GM18499 (cell line): ENCODE measurements at regions not wholly inside any gene's neighbourhood (a gene's known extent, or its start where the extent isn't known, plus 50 kb on each side); places are given as distances from the start of the nearest gene placed in this dataset.

Source experiments
- ATAC-seq: cut with Tn5 transposase; IDR thresholded peaks from one replicate; pipeline ENCODE4 v1.9.1; 2021; ENCODE audit warnings: moderate number of reproducible peaks; ENCODE audit not compliant: insufficient read depth, unreplicated experiment

DNA sequence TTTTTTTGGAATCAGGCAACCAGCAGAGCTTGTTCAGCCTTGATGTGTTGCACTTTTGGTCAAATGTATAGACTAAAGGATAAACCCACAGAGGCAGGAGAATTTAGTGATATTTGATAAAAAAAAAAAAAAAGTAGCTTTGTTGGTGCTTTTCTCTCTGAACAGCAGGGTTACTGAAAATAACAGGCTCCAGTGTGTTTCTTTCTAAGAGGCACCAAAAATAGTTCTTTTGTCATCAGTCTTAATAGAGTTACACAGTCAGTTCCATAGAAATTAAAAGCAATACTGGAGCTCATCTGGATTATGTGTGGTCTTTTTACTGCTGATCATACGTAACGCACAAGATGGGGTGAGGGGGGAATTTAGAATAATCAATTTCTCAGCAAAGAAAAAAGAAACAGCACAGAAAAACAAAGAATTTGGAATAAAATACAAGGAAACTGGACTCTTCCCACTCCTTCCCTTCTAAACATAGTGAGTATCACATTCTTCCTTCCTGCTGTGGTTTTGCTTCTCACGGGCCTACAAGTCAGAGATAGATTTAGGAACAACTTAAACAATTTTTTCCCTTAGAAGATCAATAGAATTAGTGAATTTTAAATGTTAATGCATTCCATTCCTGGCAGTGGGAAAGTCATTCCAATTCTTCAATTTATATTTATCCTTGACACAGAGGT lies 178.8 kb upstream of the AKR1E2 start:
- no peak for ATAC-seq

DNA sequence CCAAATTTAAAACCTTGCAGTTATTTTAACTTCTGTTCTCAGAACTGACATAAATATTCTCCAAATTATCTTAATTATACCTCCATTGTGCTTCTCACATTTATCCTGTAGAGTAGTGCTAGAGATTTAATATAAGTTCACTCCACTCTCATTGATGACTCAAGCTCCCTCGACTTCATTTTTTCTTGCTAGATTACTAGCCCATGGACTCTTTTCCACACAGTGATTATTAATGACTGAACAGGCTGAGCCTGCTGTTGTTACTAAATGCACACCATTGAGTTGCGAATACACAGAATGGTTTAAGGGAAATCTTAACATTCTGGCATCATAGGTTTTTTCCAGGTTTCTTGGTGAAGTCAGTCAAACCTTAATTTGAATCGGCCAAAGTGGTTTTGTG lies 179.5 kb upstream of the AKR1E2 start:
- ATAC-seq: no peak

DNA sequence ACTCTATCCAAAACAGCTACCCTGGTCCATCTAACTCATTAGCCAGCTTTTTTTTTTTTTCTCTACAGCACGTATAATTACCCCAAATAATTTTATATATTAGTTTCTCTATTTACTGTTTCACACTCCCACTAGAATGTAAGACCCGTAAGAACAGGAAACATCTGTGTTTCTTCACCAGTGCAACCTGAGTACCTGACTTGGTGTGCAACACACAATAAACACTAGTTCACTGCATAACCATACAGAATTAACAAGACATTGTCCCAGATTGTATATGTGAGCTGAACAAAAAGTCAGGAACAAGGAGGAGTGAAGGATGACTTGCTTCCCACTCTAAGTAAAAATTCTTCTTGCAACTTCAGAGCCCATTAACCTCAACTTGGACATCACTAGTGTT lies 180.2 kb upstream of the AKR1E2 start:
- ATAC-seq: no peak

DNA sequence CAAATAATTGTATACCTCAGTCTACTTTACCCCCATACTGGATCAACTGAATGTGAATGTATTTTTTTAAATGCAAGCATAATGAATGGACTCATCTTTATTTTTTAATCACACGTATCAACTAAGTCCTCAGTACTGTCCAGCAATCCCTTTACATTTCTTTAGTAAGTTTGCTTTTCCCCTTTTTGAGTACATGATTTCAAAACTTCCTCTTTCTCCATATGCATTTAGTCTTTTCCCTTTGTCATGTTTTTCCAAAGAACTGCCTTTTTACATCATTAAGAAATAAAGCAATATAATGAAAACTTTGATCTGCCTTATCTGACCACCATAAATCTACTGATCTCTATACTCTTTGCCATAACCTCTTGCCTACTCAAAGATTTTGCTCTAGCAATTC lies 182.5 kb upstream of the AKR1E2 start:
- no peak for ATAC-seq

DNA sequence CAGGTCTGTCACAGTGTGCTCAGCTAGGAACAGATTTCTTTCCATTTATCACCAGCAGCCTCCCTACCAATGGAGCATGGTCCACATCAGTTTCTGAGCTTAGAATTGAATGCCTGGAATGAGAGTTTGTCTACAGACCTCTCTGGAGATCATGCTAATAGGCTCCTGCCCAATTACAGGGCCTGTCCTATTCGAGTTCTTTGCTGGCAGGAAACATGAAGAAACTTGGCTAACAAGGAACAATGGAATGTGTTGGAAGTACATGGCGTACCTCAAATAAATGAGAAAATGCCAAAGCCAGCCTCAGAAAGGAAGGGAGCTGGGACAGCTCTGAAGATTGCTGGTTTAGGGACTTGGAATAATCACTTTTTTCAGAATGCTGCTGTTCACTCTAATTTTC lies 186.0 kb upstream of the AKR1E2 start:
- no peak for ATAC-seq

DNA sequence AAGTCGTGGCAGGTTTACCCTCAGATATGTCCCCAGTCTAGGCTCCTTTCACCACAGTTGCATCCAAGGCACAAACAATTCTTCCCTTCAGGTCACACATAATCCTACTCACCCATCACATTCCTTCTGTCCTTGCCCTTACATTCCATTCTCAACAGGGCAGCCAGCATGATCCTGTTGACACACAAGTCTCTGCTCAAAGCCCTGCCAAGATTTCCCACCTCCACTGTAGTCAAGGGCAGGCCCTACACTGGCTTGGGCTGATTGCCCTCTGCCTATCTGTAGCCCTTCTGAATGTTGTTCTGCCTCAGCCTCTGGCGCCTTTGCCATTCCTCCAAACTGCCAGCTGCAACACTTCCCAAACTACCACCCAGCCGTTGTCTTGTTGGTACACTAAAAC lies 187.9 kb upstream of the AKR1E2 start:
- ATAC-seq: no peak

DNA sequence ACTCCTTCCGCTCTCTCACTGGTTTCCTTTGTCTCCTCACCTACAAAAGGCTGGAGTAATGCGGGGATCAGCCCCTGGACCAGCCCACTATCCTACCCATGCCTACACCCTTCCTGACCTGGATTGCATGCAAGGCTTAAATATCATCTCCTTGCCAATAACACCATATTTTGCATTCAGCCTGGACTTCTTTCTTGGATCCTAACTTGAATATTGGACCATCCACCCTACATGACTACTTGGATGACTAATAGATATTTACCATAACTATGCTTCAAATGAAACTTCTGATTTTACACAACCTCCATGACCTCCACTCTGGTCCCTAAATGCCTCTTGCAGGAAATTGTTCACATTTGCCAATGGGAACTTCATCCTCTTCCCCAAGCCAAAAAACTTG lies 188.3 kb upstream of the AKR1E2 start:
- no peak for ATAC-seq

DNA sequence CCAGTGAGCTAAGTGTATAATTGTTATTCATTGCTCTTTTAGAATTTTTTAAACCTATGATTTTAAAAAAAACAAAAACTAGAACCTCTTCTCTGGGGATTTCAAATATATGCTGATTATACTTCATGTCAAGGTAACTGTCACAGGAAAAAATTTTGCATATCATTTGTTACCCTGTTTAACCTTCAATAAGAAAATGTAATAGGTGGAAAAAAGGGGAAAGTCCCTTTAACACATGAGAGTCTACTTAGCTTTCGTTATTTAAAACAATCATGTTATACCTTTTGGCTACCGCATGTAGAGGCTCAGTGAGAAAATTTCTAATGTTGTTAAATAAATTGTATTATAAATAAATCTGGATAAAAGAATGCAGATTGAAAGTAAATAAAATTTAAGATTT lies 190.1 kb upstream of the AKR1E2 start:
- no peak for ATAC-seq

DNA sequence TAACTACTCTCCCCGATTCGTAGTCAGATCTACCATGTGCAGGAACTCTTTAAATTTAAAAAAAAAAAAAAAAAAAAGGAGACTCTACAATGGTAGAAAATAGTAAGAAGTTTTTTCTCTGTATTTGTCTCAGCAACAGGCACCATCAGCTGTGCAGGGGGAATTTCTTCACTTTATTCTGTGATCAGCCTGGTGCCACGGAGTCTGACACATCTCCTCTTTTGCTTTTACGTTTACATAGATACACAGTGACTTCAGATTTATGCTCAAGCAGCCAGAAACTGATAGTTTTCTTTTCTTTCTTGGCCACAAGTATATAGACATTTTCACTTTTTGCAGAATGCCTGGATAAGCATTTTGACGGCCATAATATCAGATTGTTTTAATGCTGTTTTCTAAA lies 190.6 kb upstream of the AKR1E2 start:
- no peak for ATAC-seq

DNA sequence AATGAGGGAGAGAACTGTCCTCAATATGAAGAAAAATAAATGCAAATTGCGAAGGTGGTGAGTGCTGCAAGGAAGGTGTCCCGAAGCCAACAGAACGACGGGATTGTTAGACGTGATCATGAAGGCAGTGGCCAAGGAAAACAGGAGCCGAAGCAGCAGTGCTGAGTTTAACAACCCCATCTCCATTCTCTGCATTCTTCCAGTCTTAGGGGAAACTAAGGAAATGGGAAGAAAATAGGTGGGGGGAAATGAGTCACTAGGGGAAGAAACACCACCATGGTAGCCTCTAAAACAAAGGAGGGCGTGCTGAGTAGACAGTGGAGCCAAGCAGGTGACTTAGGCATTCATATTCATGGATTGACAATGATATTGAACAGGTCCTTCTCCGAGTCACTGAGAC lies 192.2 kb upstream of the AKR1E2 start:
- ATAC-seq: no peak

DNA sequence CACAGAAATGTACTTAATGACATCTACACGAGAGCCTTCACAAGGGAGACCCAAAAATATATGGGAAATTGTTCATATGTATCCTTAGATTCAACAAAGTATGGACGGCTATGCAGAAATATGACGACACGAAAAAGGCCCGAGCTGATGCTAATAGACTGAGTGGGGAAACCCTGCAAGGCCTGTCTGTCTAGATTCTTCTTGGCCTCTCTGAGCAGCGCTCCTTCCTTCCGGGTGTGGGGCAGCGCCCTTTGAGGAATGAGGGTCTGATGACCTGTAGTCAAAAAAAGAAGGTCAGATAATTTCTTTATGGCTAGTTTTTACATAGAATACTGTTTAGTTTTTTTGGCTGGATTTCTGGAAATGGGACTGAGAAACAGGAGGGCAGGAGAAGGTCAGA lies 192.8 kb upstream of the AKR1E2 start:
- ATAC-seq: no peak

DNA sequence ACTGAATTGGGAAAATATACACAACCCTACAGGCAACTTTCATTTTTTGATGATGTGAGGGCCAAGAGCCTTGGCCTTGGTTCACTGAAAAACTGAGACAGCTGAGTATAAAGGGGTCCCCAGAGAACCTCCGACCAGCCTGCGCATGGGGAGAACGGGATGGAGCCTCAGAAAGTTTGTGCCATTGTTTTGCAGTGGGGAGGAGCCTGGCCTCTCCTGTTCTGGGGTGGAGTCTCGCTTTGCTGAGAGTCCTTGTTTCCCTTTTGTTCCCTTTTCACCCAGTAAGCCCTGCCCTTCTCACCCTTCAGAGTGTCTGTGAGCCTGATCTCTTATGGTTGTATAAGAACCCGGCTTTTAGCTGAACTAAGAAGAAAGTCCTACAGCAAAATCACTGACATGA lies 193.2 kb upstream of the AKR1E2 start:
- ATAC-seq: no peak

DNA sequence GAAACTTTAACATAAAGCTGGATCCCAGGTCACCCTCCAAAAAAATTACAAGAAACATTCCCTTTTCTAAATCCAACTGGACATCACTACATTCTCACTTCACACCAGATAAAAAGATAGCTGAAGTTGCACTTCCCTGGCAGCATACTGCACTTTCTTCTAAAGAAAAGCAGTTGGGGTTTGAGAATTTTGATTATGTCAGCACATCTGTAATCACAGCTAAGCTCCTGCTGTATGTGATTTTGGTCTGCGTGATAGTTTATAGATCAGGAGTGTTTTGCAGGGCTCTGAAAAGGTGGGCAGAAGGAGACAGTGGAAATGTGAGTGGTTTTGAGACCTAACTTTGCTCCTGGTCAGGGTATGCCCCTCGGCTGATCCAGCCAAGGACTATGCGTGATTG lies 199.1 kb upstream of the AKR1E2 start:
- ATAC-seq: no peak

DNA sequence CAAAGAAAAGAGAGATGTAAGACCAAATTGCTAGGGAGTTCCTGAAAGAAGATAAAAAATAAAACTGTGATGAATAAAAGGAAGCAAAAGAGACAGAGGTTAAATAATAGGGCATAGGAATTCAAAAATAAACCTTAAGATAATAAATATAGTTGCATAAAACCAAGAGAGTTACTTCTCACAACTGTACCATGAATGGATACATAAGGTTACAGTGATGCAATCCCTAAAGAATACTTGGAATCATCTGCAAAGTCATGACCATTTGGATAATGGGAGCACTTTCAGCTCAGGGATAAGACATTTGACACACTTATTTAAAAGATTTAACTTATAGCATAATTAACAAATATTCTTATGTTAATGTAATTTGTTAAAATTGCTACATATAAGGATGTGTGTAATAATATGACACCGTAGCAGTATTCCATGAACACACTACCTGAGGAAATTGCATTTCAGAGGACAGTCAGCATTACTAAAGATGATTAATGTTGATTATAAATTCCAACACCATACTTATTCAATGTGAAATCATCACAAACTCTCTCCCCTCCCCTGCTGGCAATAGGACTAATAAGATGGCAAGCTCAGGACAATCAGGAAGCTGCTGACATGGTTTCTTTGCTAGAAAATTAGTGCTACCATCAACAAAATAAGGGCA lies 202.1 kb upstream of the AKR1E2 start:
- ATAC-seq: no peak

DNA sequence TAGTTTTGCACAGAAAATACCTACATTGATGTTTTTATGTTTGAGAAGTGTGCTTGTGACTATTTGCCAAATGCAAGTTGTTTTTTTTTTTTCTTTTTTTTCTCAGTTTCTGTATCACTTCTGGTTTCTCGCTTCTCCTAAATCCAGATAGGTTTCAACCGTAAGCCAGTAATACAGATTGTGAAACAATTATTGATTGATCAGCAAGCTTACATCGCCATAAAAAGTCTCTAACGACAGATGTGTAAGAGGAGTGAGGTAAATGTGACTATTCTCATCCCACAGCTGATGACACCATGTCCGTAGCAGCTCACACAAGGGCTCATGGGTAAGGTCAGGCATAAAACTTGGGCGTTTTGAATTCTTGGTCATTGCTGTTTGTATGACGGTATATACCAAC lies 202.8 kb upstream of the AKR1E2 start:
- no peak for ATAC-seq

DNA sequence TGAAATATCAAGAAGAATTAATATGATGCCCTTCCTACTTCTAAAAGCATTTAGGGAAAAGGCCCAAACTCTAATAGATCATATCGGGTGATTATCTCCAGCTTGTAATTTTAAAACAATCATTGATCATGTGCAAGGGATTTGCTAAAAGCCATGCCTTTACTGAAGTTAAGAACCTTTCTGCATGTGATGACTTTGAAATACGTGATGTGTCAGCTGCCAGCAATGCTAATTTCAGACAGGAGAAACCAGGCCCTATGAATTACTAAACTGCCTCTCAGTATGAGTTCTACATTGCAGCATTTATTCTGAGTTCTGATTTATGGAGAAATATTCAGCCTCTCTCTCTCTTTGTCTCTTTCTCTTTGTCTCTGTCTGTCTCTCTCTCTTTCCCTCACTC lies 203.6 kb upstream of the AKR1E2 start:
- no peak for ATAC-seq

DNA sequence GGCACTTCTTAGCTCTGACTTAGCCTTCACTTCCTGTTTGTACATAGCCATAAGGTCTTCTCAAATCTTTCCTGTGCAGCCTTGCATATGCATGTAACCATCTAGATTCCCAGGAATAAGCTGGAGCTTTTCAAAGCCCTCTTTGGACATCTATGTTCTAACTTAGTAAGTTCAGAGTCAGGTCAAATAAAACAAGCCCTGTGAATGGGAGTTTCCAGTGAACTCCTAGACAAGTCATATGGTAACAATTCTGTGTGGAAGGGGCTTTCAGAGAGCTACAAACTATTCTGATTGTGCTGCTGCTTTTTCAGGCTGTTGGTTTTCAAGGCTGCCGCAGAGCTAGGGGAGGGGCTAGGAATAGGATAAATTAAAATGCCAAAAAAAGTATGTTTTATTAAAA lies 208.4 kb upstream of the AKR1E2 start:
- no peak for ATAC-seq

DNA sequence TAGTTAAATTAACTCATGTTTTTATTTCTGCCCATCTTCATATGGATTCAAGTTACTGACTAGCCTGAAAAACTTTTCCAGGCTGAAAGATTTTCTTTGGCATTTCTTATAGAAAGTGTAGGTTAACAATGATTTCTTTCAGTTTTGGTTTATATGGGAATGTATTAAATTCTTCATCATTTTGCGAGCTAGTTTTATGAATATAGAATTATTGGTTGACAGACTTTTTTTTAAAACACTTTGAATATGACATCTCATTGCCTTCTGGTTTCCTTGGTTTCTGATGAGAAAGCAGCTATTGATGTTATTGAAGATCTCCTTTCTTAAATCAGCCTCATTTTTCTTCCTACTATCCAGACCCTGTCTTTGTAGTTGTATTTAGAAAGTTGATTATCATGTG lies 211.0 kb upstream of the AKR1E2 start:
- ATAC-seq: no peak

DNA sequence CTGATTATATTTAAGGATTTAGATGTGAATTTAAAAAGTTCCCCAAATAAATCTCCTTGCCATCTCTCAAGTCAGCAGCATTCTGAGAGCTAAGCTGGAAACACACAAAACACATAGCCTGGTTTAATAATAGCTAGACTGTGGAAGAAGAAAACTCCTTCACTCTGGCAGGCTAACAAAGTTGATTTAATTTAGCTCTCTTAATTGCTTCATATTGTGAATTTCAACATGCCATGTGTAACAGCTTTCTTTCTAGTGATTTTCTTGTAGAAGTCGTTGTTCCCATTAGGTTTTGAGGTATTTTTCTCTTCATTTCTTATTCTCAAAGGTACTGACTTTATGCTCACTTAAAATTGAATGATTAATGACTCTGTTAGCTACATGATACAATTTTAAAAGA lies 216.8 kb upstream of the AKR1E2 start:
- ATAC-seq: no peak

DNA sequence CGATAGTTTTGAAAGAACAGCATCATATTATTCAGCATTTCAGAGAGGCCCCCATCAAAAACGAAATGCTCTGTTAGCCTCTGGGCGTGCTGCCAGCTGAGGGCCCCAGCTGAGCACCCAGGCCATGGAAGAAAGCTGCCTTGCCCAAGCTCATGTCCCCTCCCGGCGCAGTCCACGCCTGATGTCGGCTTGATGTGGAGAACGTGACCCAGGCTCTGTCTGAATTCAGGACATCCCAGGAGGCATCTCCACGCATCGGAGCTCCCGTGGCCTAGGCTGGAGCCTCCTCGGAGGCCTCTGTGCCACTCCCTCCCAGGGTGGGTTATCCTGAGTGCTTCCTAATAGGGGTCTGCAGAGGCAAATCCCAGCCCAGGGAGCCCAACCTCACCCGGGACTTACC lies 218.3 kb upstream of the AKR1E2 start:
- ATAC-seq: no peak

DNA sequence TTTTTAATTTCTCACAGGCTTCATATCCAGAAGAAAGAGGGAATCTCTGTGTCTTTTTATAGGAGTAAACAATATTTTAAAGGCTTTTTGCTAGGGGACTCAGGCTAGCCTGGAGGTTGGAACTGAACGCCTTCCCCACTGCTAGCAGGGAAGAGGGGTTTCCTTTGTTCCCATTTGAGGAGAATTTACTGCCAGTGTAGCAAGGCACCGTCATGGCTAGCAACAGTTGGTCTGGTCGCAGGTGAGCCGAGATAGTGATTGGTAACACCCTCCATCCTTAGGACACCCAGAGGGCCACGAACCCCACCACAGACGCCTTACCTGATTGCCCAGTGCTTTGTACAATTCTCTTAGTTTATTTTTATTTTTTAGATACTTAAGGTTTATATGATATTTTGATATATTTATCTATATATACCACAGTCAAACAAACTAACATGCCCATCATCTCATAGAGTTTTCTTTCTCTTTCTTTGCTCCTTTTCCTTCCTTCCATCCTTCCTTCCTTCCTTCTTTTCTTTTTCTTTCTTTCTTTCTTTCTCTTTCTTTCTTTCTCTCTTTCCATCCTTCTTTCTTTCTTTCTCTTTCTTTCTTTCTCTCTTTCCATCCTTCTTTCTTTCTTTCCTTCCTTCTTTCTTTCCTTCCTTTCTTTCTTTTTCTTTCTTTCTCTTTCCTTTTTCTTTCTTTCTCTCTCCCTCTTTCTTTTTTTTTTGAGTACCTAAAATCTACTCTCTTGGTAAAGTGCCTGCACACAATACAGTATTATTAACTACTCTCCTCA lies 219.0 kb upstream of the AKR1E2 start:
- no peak for ATAC-seq
